IMR-90 (cell line): ENCODE measurements at regions not wholly inside any gene's neighbourhood (a gene's known extent, or its start where the extent isn't known, plus 50 kb on each side); places are given as distances from the start of the nearest gene placed in this dataset.

Source experiments
- ATAC-seq: fragments of 200-7000 bp; cut with Tn5 transposase; 2 replicates; pipeline ENCODE4 v1.9.1; 2020; ENCODE audit warnings: low read depth, mild to moderate bottlenecking, moderate library complexity
- BruUV-seq: library from RNA; stranded (reverse); fragments of 400-500 nt; replicated peaks from 2 replicates; lab custom pipeline; 2021; lab: Mats Ljungman, UMichigan
- CTCF ChIA-PET: fragments of 300-600 bp; formaldehyde crosslinking; extraction: SDS; loops from one replicate; lab custom pipeline; 2021; ENCODE audit warnings: antibody characterized with exemption; lab: Yijun Ruan, JAX
- POLR2A ChIA-PET: fragments of 300-600 bp; sonication (Branson Sonifier 250); formaldehyde crosslinking; loops from one replicate; lab custom pipeline; 2022; ENCODE audit warnings: antibody characterized with exemption; ENCODE audit not compliant: unreplicated experiment; lab: Charles Lee
- DNase-seq: peaks from one replicate; pipeline ENCODE4 v3.0.0; 2013
- H2AFZ ChIP-seq: replicated peaks from 2 replicates; pipeline ENCODE3; 2013; ENCODE audit warnings: low read length, mild to moderate bottlenecking; ENCODE audit not compliant: poor library complexity
- H2AK5ac ChIP-seq: 2 replicates; pipeline ENCODE4 v1.6.1; 2013; ENCODE audit warnings: low read depth, low read length, inconsistent platforms
- H2AK9ac ChIP-seq: replicated peaks from 2 replicates; pipeline ENCODE3; 2013; ENCODE audit warnings: mild to moderate bottlenecking, low read depth, low read length, moderate library complexity; ENCODE audit not compliant: poor library complexity
- H2BK120ac ChIP-seq: 2 replicates; pipeline ENCODE4 v1.6.1; 2013; ENCODE audit warnings: low read depth, low read length, inconsistent platforms
- H2BK15ac ChIP-seq: 3 replicates; pipeline ENCODE4 v1.6.1; 2013; ENCODE audit warnings: low read depth, low read length, inconsistent platforms
- H2BK20ac ChIP-seq: 2 replicates; pipeline ENCODE4 v1.6.1; 2013; ENCODE audit warnings: low read depth, mild to moderate bottlenecking, inconsistent platforms, low read length, moderate library complexity
- H2BK5ac ChIP-seq: 2 replicates; pipeline ENCODE4 v1.6.1; 2013; ENCODE audit warnings: mild to moderate bottlenecking, low read depth, low read length, inconsistent platforms; ENCODE audit not compliant: poor library complexity, severe bottlenecking
- H3K14ac ChIP-seq: replicated peaks from 2 replicates; pipeline ENCODE4 v1.6.1; 2013; ENCODE audit warnings: low read depth, low read length, inconsistent platforms
- H3K18ac ChIP-seq: 2 replicates; pipeline ENCODE4 v1.6.1; 2013; ENCODE audit warnings: low read depth, low read length, control low read depth
- H3K23ac ChIP-seq: 2 replicates; pipeline ENCODE4 v1.6.1; 2013; ENCODE audit warnings: low read depth, low read length, inconsistent platforms
- H3K27ac ChIP-seq: 2 replicates; pipeline ENCODE4 v1.5.1; 2013; ENCODE audit warnings: mild to moderate bottlenecking, control low read depth, low read length; ENCODE audit not compliant: insufficient read depth
- H3K27me3 ChIP-seq: 2 replicates; pipeline ENCODE4 v1.6.1; 2013; ENCODE audit warnings: low read length; ENCODE audit not compliant: control insufficient read depth, insufficient read depth
- H3K36me3 ChIP-seq: 2 replicates; pipeline ENCODE4 v1.6.1; 2013; ENCODE audit warnings: low read length, mixed read lengths; ENCODE audit not compliant: control insufficient read depth, insufficient read depth
- H3K4ac ChIP-seq: 2 replicates; pipeline ENCODE4 v1.6.1; 2013; ENCODE audit warnings: low read depth, low read length, inconsistent platforms
- H3K4me1 ChIP-seq: 2 replicates; pipeline ENCODE4 v1.6.1; 2013; ENCODE audit warnings: low read length, mixed read lengths; ENCODE audit not compliant: control insufficient read depth, insufficient read depth
- H3K4me2 ChIP-seq: 2 replicates; pipeline ENCODE4 v1.6.1; 2013; ENCODE audit warnings: low read depth, mild to moderate bottlenecking, control low read depth, low read length, moderate library complexity
- H3K4me3 ChIP-seq: 2 replicates; pipeline ENCODE4 v1.5.1; 2013; ENCODE audit warnings: low read depth, mild to moderate bottlenecking, control low read depth, low read length, moderate library complexity; ENCODE audit not compliant: insufficient read depth
- H3K56ac ChIP-seq: 2 replicates; pipeline ENCODE4 v1.6.1; 2013; ENCODE audit warnings: low read length, inconsistent platforms; ENCODE audit not compliant: insufficient read depth; ENCODE audit errors: extremely low read depth
- H3K79me1 ChIP-seq, 2 experiments: 2 replicates each; pipeline ENCODE4 v1.6.1; 2013; ENCODE audit warnings: low read length in 2 of 2, inconsistent platforms in 1 of 2, low read depth in 1 of 2
- H3K9ac ChIP-seq: 2 replicates; pipeline ENCODE4 v1.6.1; 2013; ENCODE audit warnings: low read depth, low read length, control low read depth
- H3K9me1 ChIP-seq: 2 replicates; pipeline ENCODE4 v1.6.1; 2013; ENCODE audit warnings: low read length, inconsistent platforms; ENCODE audit not compliant: insufficient read depth
- H3K9me3 ChIP-seq: 2 replicates; pipeline ENCODE4 v1.6.1; 2013; ENCODE audit warnings: low read length; ENCODE audit not compliant: control insufficient read depth, insufficient read depth
- H4K20me1 ChIP-seq: 2 replicates; pipeline ENCODE4 v1.6.1; 2013; ENCODE audit warnings: low read length, inconsistent platforms; ENCODE audit not compliant: insufficient read depth
- H4K5ac ChIP-seq: 2 replicates; pipeline ENCODE4 v1.6.1; 2013; ENCODE audit warnings: mild to moderate bottlenecking, low read depth, low read length, control low read depth
- H4K8ac ChIP-seq, 2 experiments: 2 replicates each; pipeline ENCODE4 v1.6.1; 2013; ENCODE audit warnings: low read depth in 2 of 2, low read length in 2 of 2, control low read depth in 1 of 2, inconsistent platforms in 1 of 2
- H4K91ac ChIP-seq: 2 replicates; pipeline ENCODE4 v1.6.1; 2013; ENCODE audit warnings: low read depth, low read length, inconsistent platforms; ENCODE audit not compliant: insufficient read depth
- BHLHE40 ChIP-seq: fragments of 150-350 bp; IDR thresholded peaks from 2 replicates; pipeline ENCODE4 v1.6.1; 2016; ENCODE audit warnings: mild to moderate bottlenecking, low read depth, low read length
- CEBPB ChIP-seq: IDR thresholded peaks from 2 replicates; pipeline ENCODE4 v1.6.1; 2012; ENCODE audit warnings: low read depth, low read length, improper control_type of control experiment
- CHD1 ChIP-seq: IDR thresholded peaks from 2 replicates; pipeline ENCODE4 v1.6.1; 2012; ENCODE audit warnings: low read depth, low read length, improper control_type of control experiment
- CTCF ChIP-seq: conservative IDR thresholded peaks from 2 replicates; pipeline ENCODE4 v1.5.1; 2012; ENCODE audit warnings: mild to moderate bottlenecking, low read depth, low read length, improper control_type of control experiment
- FOS ChIP-seq: fragments of 150-350 bp; IDR thresholded peaks from 2 replicates; pipeline ENCODE4 v1.6.1; 2016; ENCODE audit warnings: low read depth, low read length
- MAFK ChIP-seq: IDR thresholded peaks from 2 replicates; pipeline ENCODE4 v1.6.1; 2012; ENCODE audit warnings: low read depth, low read length, improper control_type of control experiment
- MAZ ChIP-seq: IDR thresholded peaks from 2 replicates; pipeline ENCODE4 v1.6.1; 2012; ENCODE audit warnings: low read depth, mild to moderate bottlenecking, low read length, improper control_type of control experiment, moderate library complexity, borderline replicate concordance
- MXI1 ChIP-seq: IDR thresholded peaks from 2 replicates; pipeline ENCODE4 v1.6.1; 2012; ENCODE audit warnings: low read depth, mild to moderate bottlenecking, low read length, moderate library complexity, borderline replicate concordance
- NFE2L2 ChIP-seq: fragments of 150-350 bp; IDR thresholded peaks from 2 replicates; pipeline ENCODE4 v1.6.1; 2016; ENCODE audit warnings: low read depth, mild to moderate bottlenecking, low read length
- POLR2A ChIP-seq: IDR thresholded peaks from 2 replicates; pipeline ENCODE4 v1.6.1; 2012; ENCODE audit warnings: mild to moderate bottlenecking, low read depth, low read length
- RAD21 ChIP-seq: IDR thresholded peaks from 2 replicates; pipeline ENCODE4 v1.6.1; 2012; ENCODE audit warnings: low read length, improper control_type of control experiment
- RCOR1 ChIP-seq: IDR thresholded peaks from 2 replicates; pipeline ENCODE4 v1.6.1; 2012; ENCODE audit warnings: mild to moderate bottlenecking, low read length, improper control_type of control experiment; ENCODE audit not compliant: insufficient replicate concordance
- RFX5 ChIP-seq: IDR thresholded peaks from 2 replicates; pipeline ENCODE4 v1.8.0; 2012; ENCODE audit warnings: low read depth, mild to moderate bottlenecking, low read length, moderate library complexity
- SMC3 ChIP-seq: fragments of 150-350 bp; IDR thresholded peaks from 2 replicates; pipeline ENCODE4 v1.6.1; 2016; ENCODE audit warnings: low read depth, mild to moderate bottlenecking, antibody characterized with exemption, low read length, moderate library complexity
- USF2 ChIP-seq: fragments of 150-350 bp; IDR thresholded peaks from 2 replicates; pipeline ENCODE4 v1.6.1; 2017; ENCODE audit warnings: mild to moderate bottlenecking, antibody characterized with exemption, low read length, low read depth
- WGBS, 2 experiments: methylation state at CpG; one replicate each; pipeline versions ENCODE4 v1.1.5 to v1.1.7; 2013; ENCODE audit warnings: missing lambda C conversion rate in 2 of 2; ENCODE audit not compliant: insufficient read length in 1 of 2; ENCODE audit errors: extremely low coverage in 2 of 2; 5-methylcytosine and 5-hydroxymethylcytosine counted together
- dilution Hi-C: fragments of 300-500 bp; cut with HindIII; formaldehyde crosslinking; loops from one replicate; pipeline ENCODE4 v1.14.3; 2018; ENCODE audit warnings: low sequenced_read_pairs; ENCODE audit not compliant: unreplicated experiment
- in situ Hi-C: fragments of 300-500 bp; cut with MboI; formaldehyde crosslinking; loops from 3 replicates; pipeline ENCODE4 v1.14.3; 2019; ENCODE audit warnings: low sequenced_read_pairs, inconsistent platforms, mixed read lengths
- intact Hi-C: fragments of 100-400 bp; cut with micrococcal nuclease; formaldehyde crosslinking; loops from 2 replicates; pipeline ENCODE4 v1.10.0; 2022
- TF ChIP-seq, protein P1 (sequence below): fragments of 150-350 bp; IDR thresholded peaks from 2 replicates; pipeline ENCODE4 v1.6.1; 2016; ENCODE audit warnings: low read depth, mild to moderate bottlenecking, low read length, moderate library complexity, borderline replicate concordance

DNA sequence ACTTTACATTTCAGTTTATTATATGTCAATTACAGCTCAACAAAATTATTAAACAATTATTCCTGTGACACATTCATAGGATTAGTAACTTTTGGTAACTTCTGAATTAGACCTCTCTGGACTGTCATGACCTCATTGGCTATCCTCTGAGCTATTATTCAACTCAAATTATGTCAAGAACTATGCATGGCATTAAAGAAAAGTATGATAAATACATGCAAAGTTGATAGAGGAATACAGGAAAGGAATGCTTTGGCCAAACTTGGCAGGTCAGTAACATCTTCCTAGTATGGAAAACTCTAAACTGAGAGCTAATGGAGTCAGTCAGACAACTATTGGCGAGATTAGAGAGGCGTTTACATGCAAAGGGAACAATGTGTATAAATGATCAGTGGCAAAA lies 158.4 kb downstream of the DUSP10 start:
- H3K4me2 ChIP-seq, result peak overlapping the region; percentile 46; the same call in 1 of the 2 replicates
- H2AK5ac ChIP-seq, result no peak overlapping the region
- H3K9me1 ChIP-seq, result no peaks in the 10 kb centered on the region
- peak overlapping the region; percentile 73; the same call in 1 of the 2 replicates for H2BK120ac ChIP-seq
- peak overlapping the region; percentile 85; the same call in 1 of the 2 replicates for H3K18ac ChIP-seq
- CTCF ChIA-PET, result interaction anchor here (0.6 to 1.1 kb wide), 2 partner anchors 9 to 1372 kb away, joined by 3 to 4 read pairs; no protein-coding TSS in a partner anchor
- H3K27ac ChIP-seq, result no peak overlapping the region
- H3K4ac ChIP-seq, result peak overlapping the region; percentile 79; the same call in 1 of the 2 replicates
- H4K8ac ChIP-seq, result peak overlapping the region in 1 of 2 experiments; percentile 67; a peak in 2 of 4 replicates
- no CpG with 5 or more reads among the region's 2 CpGs for WGBS, 2 experiments
- no peaks in the 10 kb centered on the region for H3K9me3 ChIP-seq
- DNase-seq (no peak), ATAC-seq (peak; percentile 51)
- H4K91ac ChIP-seq, result no peak overlapping the region
- H3K4me1 ChIP-seq, result peaks cover 4% of the 10 kb centered on the region
- peak overlapping the region; percentile 62 for H2BK20ac ChIP-seq
- H2AFZ ChIP-seq, result no peak overlapping the region
- no peaks in the 10 kb centered on the region for H4K20me1 ChIP-seq
- TF ChIP-seq MAFK (no peak), CHD1 (no peak), CTCF (no peak), RFX5 (no peak), CEBPB (no peak), RCOR1 (no peak), POLR2A (no peak), FOS (no peak), MXI1 (no peak), BHLHE40 (no peak), SMC3 (no peak), NFE2L2 (no peak), RAD21 (no peak), USF2 (no peak), MAZ (no peak)
- TF ChIP-seq, protein P1, sequence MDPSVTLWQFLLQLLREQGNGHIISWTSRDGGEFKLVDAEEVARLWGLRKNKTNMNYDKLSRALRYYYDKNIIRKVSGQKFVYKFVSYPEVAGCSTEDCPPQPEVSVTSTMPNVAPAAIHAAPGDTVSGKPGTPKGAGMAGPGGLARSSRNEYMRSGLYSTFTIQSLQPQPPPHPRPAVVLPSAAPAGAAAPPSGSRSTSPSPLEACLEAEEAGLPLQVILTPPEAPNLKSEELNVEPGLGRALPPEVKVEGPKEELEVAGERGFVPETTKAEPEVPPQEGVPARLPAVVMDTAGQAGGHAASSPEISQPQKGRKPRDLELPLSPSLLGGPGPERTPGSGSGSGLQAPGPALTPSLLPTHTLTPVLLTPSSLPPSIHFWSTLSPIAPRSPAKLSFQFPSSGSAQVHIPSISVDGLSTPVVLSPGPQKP, result no peak
- dilution Hi-C loops (no loop called here), intact Hi-C loops (no loop called here), in situ Hi-C loops (no loop called here)
- H2BK15ac ChIP-seq, result 0 out of 3 replicates have a peak overlapping the region, but pooled peaks have one; percentile 25
- H4K5ac ChIP-seq, result no peak overlapping the region; the same call in 1 of the 2 replicates
- H3K79me1 ChIP-seq, result no peaks in the 10 kb centered on the region
- H3K14ac ChIP-seq, result 0 out of 2 replicates have a peak overlapping the region, but pooled peaks have one; percentile 58
- no peak overlapping the region for H3K9ac ChIP-seq
- H3K4me3 ChIP-seq, result no peak overlapping the region
- H2AK9ac ChIP-seq, result no peak overlapping the region
- no peaks in the 10 kb centered on the region for H3K36me3 ChIP-seq
- peak overlapping the region; percentile 53; the same call in 1 of the 2 replicates for H3K23ac ChIP-seq
- no peaks in the 10 kb centered on the region for H3K27me3 ChIP-seq
- peak overlapping the region; percentile 53 for H2BK5ac ChIP-seq
- POLR2A ChIA-PET, result no interaction called here
- H3K56ac ChIP-seq, result no peak overlapping the region
- no TSS peak for BruUV-seq
